HG03442 (cell line): ENCODE measurements at regions not wholly inside any gene's neighbourhood (a gene's known extent, or its start where the extent isn't known, plus 50 kb on each side); places are given as distances from the start of the nearest gene placed in this dataset.
A peak's percentile ranks its signal among the peaks of the same experiment; 100 is the strongest.

ENCODE experiments used
- ATAC-seq: cut with Tn5 transposase; IDR thresholded peaks from one replicate; pipeline ENCODE4 v1.9.1; 2021; ENCODE audit warnings: mild to moderate bottlenecking, moderate library complexity; ENCODE audit not compliant: unreplicated experiment

- no peak for ATAC-seq
Observed at GRCh38 chr2:155099784-155100183, 401.3 kb downstream of the KCNJ3 start.

- no peak for ATAC-seq
Observed at GRCh38 chr2:155095613-155096012, 397.1 kb downstream of the KCNJ3 start.

- ATAC-seq: no peak
Observed at GRCh38 chr2:155080373-155080772, 381.9 kb downstream of the KCNJ3 start.

GRCh38 chr2:155070489-155070888 is 372.0 kb downstream of the KCNJ3 start:
- ATAC-seq: no peak

GRCh38 chr2:155062922-155063258 is 364.4 kb downstream of the KCNJ3 start:
- ATAC-seq: no peak

GRCh38 chr2:155062250-155062921 is 363.9 kb downstream of the KCNJ3 start:
- no peak for ATAC-seq

- no peak for ATAC-seq
Observed at GRCh38 chr2:155060896-155061295, 362.4 kb downstream of the KCNJ3 start.

GRCh38 chr2:155054712-155055111 is 356.2 kb downstream of the KCNJ3 start:
- ATAC-seq: no peak

- ATAC-seq: no peak
Observed at GRCh38 chr2:155043097-155043496, 344.6 kb downstream of the KCNJ3 start.

GRCh38 chr2:155035308-155035707 is 336.8 kb downstream of the KCNJ3 start:
- no peak for ATAC-seq

- ATAC-seq: peak; percentile 70
Observed at GRCh38 chr2:155033652-155034051, 335.2 kb downstream of the KCNJ3 start.

GRCh38 chr2:155030296-155030695 is 331.8 kb downstream of the KCNJ3 start:
- no peak for ATAC-seq

GRCh38 chr2:155026651-155027174 is 328.2 kb downstream of the KCNJ3 start:
- no peak for ATAC-seq

GRCh38 chr2:155023674-155024073 is 325.2 kb downstream of the KCNJ3 start:
- no peak for ATAC-seq

- ATAC-seq: no peak
Observed at GRCh38 chr2:155022531-155022930, 324.0 kb downstream of the KCNJ3 start.

- ATAC-seq: no peak
Observed at GRCh38 chr2:155021618-155022017, 323.1 kb downstream of the KCNJ3 start.

- no peak for ATAC-seq
Observed at GRCh38 chr2:155020246-155020645, 321.8 kb downstream of the KCNJ3 start.

GRCh38 chr2:155010925-155011324 is 312.4 kb downstream of the KCNJ3 start:
- no peak for ATAC-seq

- ATAC-seq: no peak
Observed at GRCh38 chr2:154995361-154995760, 296.9 kb downstream of the KCNJ3 start.

- no peak for ATAC-seq
Observed at GRCh38 chr2:154992826-154993225, 294.3 kb downstream of the KCNJ3 start.

GRCh38 chr2:154978710-154979109 is 280.2 kb downstream of the KCNJ3 start:
- no peak for ATAC-seq

GRCh38 chr2:154978244-154978643 is 279.7 kb downstream of the KCNJ3 start:
- no peak for ATAC-seq

GRCh38 chr2:154974041-154974440 is 275.5 kb downstream of the KCNJ3 start:
- no peak for ATAC-seq
